HepG2 (cell line): ENCODE measurements at regions not wholly inside any gene's neighbourhood (a gene's known extent, or its start where the extent isn't known, plus 50 kb on each side); places are given as distances from the start of the nearest gene placed in this dataset.

Source experiments
- ATAC-seq: fragments of 200-7000 bp; cut with Tn5 transposase; 3 replicates; pipeline ENCODE4 v1.9.1; 2020; ENCODE audit warnings: mild to moderate bottlenecking, moderate library complexity
- BruUV-seq: library from RNA; stranded (reverse); fragments of 400-500 nt; replicated peaks from 2 replicates; lab custom pipeline; 2021; lab: Mats Ljungman, UMichigan
- CTCF ChIA-PET: fragments of 300-600 bp; formaldehyde crosslinking; extraction: SDS; loops from one replicate; lab custom pipeline; 2021; ENCODE audit warnings: low total read pairs, inconsistent platforms, low intra/inter-chr PET ratio; lab: Yijun Ruan, JAX
- POLR2A ChIA-PET: fragments of 350-600 bp; sonication (Branson Sonifier 250); formaldehyde crosslinking; loops from one replicate; lab custom pipeline; 2020; ENCODE audit warnings: antibody characterized with exemption, inconsistent platforms; lab: Yijun Ruan, JAX
- DNase-seq: peaks from one replicate; pipeline ENCODE4 v3.0.0-alpha.2; 2015; ENCODE audit warnings: low spot score
- FAIRE-seq: peaks from 3 replicates; lab custom pipeline; 2011; peaks lifted over from hg19 to GRCh38; lab: Jason Lieb, UNC
- H2AFZ ChIP-seq: one replicate; pipeline ENCODE4 v1.6.1; 2011; ENCODE audit warnings: low read length, inconsistent platforms
- H3K27ac ChIP-seq: fragments of 300-600 bp; 3 replicates; pipeline ENCODE4 v1.8.0; 2011; ENCODE audit warnings: mixed run types, mild to moderate bottlenecking, mixed read lengths, low read length, inconsistent platforms; ENCODE audit not compliant: insufficient read depth; ENCODE audit errors: extremely low read length
- H3K27me3 ChIP-seq, 2 experiments: fragments of 200-600 bp in 1 of 2; 2 replicates in 1 of 2; 3 replicates in 1 of 2; pipeline versions ENCODE4 v1.6.0 to v1.8.0; 2011; ENCODE audit warnings: low read length in 2 of 2, mild to moderate bottlenecking in 2 of 2, moderate library complexity in 2 of 2, inconsistent platforms in 1 of 2; ENCODE audit not compliant: insufficient read depth in 2 of 2, control insufficient read depth in 1 of 2
- H3K36me3 ChIP-seq, 2 experiments: fragments of 200-600 bp in 1 of 2; replicated peaks in 1 of 2; 2 replicates in 1 of 2; 3 replicates in 1 of 2; pipeline versions ENCODE4 v1.5.1 to v1.8.0; 2011; ENCODE audit warnings: low read length in 2 of 2, inconsistent platforms in 1 of 2; ENCODE audit not compliant: insufficient read depth in 2 of 2, control insufficient read depth in 1 of 2
- H3K4me1 ChIP-seq: 2 replicates; pipeline ENCODE4 v1.5.1; 2012; ENCODE audit warnings: low read length, inconsistent platforms; ENCODE audit not compliant: insufficient read depth
- H3K4me2 ChIP-seq: 2 replicates; pipeline ENCODE4 v1.6.0; 2011; ENCODE audit warnings: low read depth, low read length, inconsistent platforms
- H3K4me3 ChIP-seq, 3 experiments: fragments of 200-600 bp in 1 of 3; sonication (generic), shearing (Covaris generic) in 1 of 3; replicated peaks in 1 of 3; 2 replicates each; pipeline ENCODE4 v1.5.1; 2011 to 2016; ENCODE audit warnings: low read length in 3 of 3, inconsistent platforms in 2 of 3, low read depth in 2 of 3, mild to moderate bottlenecking in 2 of 3, control low read depth in 1 of 3, mixed read lengths in 1 of 3; ENCODE audit not compliant: insufficient read depth in 1 of 3
- H3K79me2 ChIP-seq: one replicate; pipeline ENCODE4 v1.6.1; 2011; ENCODE audit warnings: low read length, inconsistent platforms; ENCODE audit not compliant: insufficient read depth
- H3K9ac ChIP-seq: 2 replicates; pipeline ENCODE4 v1.6.0; 2011; ENCODE audit warnings: mild to moderate bottlenecking, low read depth, low read length, inconsistent platforms; ENCODE audit not compliant: insufficient read depth
- H3K9me3 ChIP-seq: 2 replicates; pipeline ENCODE4 v1.5.1; 2012; ENCODE audit warnings: mild to moderate bottlenecking, low read length
- H4K20me1 ChIP-seq: 2 replicates; pipeline ENCODE4 v1.6.0; 2011; ENCODE audit warnings: inconsistent platforms, mild to moderate bottlenecking, low read length, moderate library complexity; ENCODE audit not compliant: insufficient read depth
- BCLAF1 ChIP-seq: fragments of 450-650 bp; IDR thresholded peaks from 2 replicates; pipeline ENCODE4 v1.6.1; 2017; ENCODE audit warnings: mild to moderate bottlenecking
- CREB3 ChIP-seq: sonication (generic); formaldehyde crosslinking; IDR thresholded peaks from 2 replicates; pipeline ENCODE4 v1.5.0; 2020; ENCODE audit warnings: missing genetic modification reagents
- GATAD1 ChIP-seq: IDR thresholded peaks from 2 replicates; pipeline ENCODE4 v1.6.1; 2016; ENCODE audit warnings: missing genetic modification reagents, missing compliant biosample characterization
- HOXA3 ChIP-seq: sonication (generic); formaldehyde crosslinking; IDR thresholded peaks from 2 replicates; pipeline ENCODE4 v1.5.0; 2020; ENCODE audit warnings: missing genetic modification reagents
- KDM6A ChIP-seq: IDR thresholded peaks from 2 replicates; pipeline ENCODE4 v1.6.1; 2016; ENCODE audit warnings: low read depth
- KLF9 ChIP-seq: IDR thresholded peaks from 2 replicates; pipeline ENCODE4 v1.6.1; 2016; ENCODE audit warnings: low read depth
- NAIF1 ChIP-seq: sonication (generic); formaldehyde crosslinking; IDR thresholded peaks from 2 replicates; pipeline ENCODE4 v1.5.0; 2020; ENCODE audit warnings: mild to moderate bottlenecking, missing genetic modification reagents, borderline replicate concordance
- NFKBIZ ChIP-seq: IDR thresholded peaks from 2 replicates; pipeline ENCODE4 v1.6.1; 2018; ENCODE audit warnings: missing genetic modification reagents, missing compliant biosample characterization
- SALL1 ChIP-seq: sonication (generic); formaldehyde crosslinking; IDR thresholded peaks from 2 replicates; pipeline ENCODE4 v1.8.0; 2022; ENCODE audit warnings: mild to moderate bottlenecking, missing genetic modification reagents
- SNRNP70 ChIP-seq: fragments of 200-400 bp; formaldehyde crosslinking; IDR thresholded peaks from 2 replicates; pipeline ENCODE4 v1.6.1; 2017; ENCODE audit warnings: mild to moderate bottlenecking, low read depth, low read length, moderate library complexity
- ZNF224 ChIP-seq: sonication (generic); formaldehyde crosslinking; IDR thresholded peaks from 2 replicates; pipeline ENCODE4 v1.5.0; 2020; ENCODE audit warnings: mild to moderate bottlenecking, missing genetic modification reagents
- ZNF256 ChIP-seq: sonication (generic); formaldehyde crosslinking; conservative IDR thresholded peaks from 2 replicates; pipeline ENCODE4 v1.4.0; 2020; ENCODE audit warnings: missing genetic modification reagents
- ZNF710 ChIP-seq: sonication (generic); formaldehyde crosslinking; IDR thresholded peaks from 2 replicates; pipeline ENCODE4 v1.5.0; 2020; ENCODE audit warnings: mild to moderate bottlenecking, missing genetic modification reagents, borderline replicate concordance
- WGBS: methylation state at CpG from one replicate; pipeline ENCODE4 v1.1.6; 2017; ENCODE audit warnings: low lambda C conversion rate; 5-methylcytosine and 5-hydroxymethylcytosine counted together
- in situ Hi-C: cut with HindIII; loops from 2 replicates; pipeline ENCODE4 v1.10.0; 2017; ENCODE audit warnings: low pct_unique_long_range_greater_than_20kb; ENCODE audit not compliant: extremely low pct_ligation_motif_present
- intact Hi-C: fragments of 100-400 bp; cut with micrococcal nuclease; formaldehyde crosslinking; loops from one replicate; pipeline ENCODE4 v1.10.0; 2022; ENCODE audit not compliant: unreplicated experiment

GRCh38 chr21:38976900-38977299 lies 171.2 kb downstream of the ETS2 start:
- FAIRE-seq (no peak), DNase-seq (no peak), ATAC-seq (no peak)
- no peak overlapping the region for H2AFZ ChIP-seq
- no peak overlapping the region for H3K27ac ChIP-seq
- H3K4me3 ChIP-seq, result no peak overlapping the region
- no peaks in the 10 kb centered on the region for H3K27me3 ChIP-seq
- BruUV-seq, result no TSS peak
- intact Hi-C loops, result no loop called here
- no peaks in the 10 kb centered on the region for H3K36me3 ChIP-seq
- CTCF ChIA-PET, result no interaction called here
- POLR2A ChIA-PET, result interaction anchor here (2.2 kb wide), 1 partner anchor 10 kb away, joined by 8 read pairs; no protein-coding TSS in a partner anchor
- no peaks in the 10 kb centered on the region for H3K79me2 ChIP-seq
- whole genome bisulfite sequencing, result 98% methylated on average over 5 of the region's 8 CpGs
- H4K20me1 ChIP-seq, result no peaks in the 10 kb centered on the region
- no peak overlapping the region for H3K9ac ChIP-seq
- in situ Hi-C loops, result no loop called here
- H3K4me2 ChIP-seq, result no peak overlapping the region
- peaks cover 28% of the 10 kb centered on the region for H3K4me1 ChIP-seq
- H3K9me3 ChIP-seq, result no peaks in the 10 kb centered on the region
- TF ChIP-seq HOXA3 (CRISPR knock-in tag) (no peak), NFKBIZ (CRISPR knock-in tag) (no peak), CREB3 (no peak)

- TF ChIP-seq ZNF710 (CRISPR knock-in tag) (no peak), ZNF224 (CRISPR knock-in tag) (no peak), NAIF1 (CRISPR knock-in tag) (no peak), BCLAF1 (no peak), GATAD1 (no peak), ZNF256 (CRISPR knock-in tag) (no peak), KDM6A (CRISPR knock-in tag) (no peak), KLF9 (no peak), SNRNP70 (no peak), SALL1 (CRISPR knock-in tag) (no peak)
- DNase-seq (no peak), FAIRE-seq (no peak), ATAC-seq (no peak)
- CTCF ChIA-PET, result no interaction called here
- no peak overlapping the region for H3K9ac ChIP-seq
- BruUV-seq, result no TSS peak
- peaks cover 26% of the 10 kb centered on the region for H3K4me1 ChIP-seq
- H3K9me3 ChIP-seq, result no peaks in the 10 kb centered on the region
- no peak overlapping the region for H3K4me2 ChIP-seq
- in situ Hi-C loops (no loop called here), intact Hi-C loops (no loop called here)
- no peaks in the 10 kb centered on the region for H3K79me2 ChIP-seq
- H3K36me3 ChIP-seq, result no peaks in the 10 kb centered on the region
- no peaks in the 10 kb centered on the region for H3K27me3 ChIP-seq
- no peak overlapping the region for H2AFZ ChIP-seq
- H3K4me3 ChIP-seq, result no peak overlapping the region
- WGBS, result 27% methylated on average over 4 of the region's 6 CpGs
- H3K27ac ChIP-seq, result no peak overlapping the region
- POLR2A ChIA-PET, result no interaction called here
- H4K20me1 ChIP-seq, result no peaks in the 10 kb centered on the region
Measured at GRCh38 chr21:38973552-38973951, 167.8 kb downstream of the ETS2 start.
